ENCODE measurements at regions not wholly inside any gene's neighbourhood (a gene's known extent, or its start where the extent isn't known, plus 50 kb on each side); places are given as distances from the start of the nearest gene placed in this dataset.
"Not testable (repeated sequence)": the region's sequence is repeated elsewhere in the genome, so short reads cannot be mapped to it uniquely, and the experiment has no call there.

DNA sequence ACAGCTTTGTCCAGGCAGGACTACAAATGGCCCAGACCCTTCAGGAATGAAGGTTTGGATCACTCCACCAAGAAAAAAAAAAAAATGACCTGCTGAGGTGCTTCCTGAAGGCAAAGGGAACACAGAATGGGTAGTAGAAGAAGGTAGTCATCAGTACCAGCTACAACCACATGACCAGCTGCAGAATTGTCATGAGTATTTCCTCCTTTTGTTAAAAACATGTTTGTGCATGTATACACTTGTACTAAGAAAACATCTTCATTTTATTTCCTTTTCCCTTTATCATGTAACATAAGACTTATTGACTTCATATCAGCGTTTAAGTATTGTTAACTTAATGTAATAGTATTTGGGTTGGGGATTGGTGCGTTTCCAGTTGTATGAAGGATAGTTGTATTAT lies 631.6 kb downstream of the FBXO15 start:
- not testable (repeated sequence) for DNase-seq

DNA sequence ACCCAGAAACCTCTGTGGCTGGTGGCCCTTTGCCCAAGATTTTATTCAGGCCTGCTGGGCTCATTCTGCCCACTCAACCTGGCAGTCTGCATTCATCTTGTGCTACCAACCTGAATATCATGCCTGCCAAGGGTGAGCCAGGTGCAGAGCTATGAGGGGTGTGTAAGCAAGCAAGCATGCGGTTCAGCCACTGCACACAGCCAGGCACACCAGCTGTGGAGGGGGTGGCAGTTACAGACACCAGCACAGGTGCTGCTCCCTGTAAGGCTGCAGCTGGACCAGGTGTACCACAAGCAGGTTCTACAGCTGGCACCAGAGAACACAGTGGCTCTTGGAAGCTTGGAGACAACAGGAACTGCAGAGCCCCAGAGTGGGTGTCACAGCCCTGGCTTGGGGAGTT lies 633.2 kb downstream of the FBXO15 start:
- DNase-seq = no peak

DNA sequence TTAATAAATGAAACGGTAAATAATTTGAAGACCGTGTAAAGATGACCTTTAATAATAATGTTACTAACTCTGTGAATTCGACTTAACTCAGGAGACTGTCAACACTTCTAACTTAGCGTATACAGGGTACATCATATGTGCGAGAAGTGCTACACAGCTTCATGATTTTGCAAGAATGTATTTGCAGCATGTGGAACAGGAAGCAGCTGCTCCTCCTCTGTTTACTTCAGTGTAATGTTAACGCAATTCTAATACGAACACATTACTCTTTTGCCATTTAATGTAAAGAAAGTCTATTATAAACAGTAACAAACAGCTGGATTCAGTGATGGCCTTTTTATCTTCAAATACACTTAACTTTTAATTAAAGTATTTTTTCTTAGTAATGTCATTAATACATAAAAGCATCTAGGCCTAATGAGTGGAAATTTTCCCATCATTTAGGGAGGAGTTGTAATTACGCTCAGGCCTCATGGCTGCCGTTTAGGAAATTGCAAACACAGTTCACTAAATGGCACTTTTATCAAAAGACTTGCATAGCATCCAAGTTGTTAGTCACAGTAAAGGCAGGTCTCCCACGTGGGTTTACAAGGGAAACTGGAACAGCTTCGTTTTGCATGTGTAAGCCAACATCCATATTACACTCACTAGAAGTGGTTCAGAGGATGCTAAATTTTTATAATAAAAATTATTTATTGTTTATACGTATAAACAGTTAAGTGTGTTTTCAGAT lies 635.7 kb downstream of the FBXO15 start:
- DNase-seq = no peak

DNA sequence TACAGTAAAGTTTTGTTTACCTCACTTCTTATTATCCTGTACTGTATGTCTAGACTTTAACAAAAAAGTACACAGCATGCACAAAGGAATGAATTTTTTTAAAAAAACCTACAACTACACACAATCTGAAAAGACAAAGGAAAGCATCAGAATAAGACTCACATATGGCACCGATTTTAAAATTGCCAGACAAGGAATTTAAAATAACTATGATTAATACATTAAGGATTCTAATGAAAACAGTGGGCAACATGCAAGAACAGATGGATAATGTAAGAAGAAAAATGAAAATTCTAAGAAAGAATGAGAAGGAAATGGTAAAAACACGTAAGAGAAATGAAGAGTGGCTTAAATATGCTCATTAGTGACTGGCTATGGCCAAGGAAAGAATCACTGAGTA lies 638.2 kb downstream of the FBXO15 start:
- DNase-seq = no peak

DNA sequence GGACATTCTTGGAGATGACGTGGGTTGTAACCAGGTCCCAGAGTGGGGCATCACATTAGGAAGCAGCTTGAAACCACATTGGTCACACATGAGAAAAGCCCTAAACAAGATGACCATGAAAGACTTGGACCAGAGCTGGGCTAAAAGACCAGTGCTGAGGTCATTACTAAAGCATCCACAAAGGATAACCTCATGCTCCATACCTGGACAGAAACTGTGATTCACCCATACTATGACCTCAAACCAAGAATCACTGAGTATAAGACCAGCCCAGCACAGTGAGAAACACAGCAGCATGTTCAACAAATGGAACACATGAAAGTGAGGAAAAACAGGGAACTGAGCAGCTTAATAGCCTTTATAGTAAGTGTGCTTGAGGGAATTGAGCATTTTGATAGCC lies 635.5 kb upstream of the NETO1 start:
- DNase-seq = no peak

DNA sequence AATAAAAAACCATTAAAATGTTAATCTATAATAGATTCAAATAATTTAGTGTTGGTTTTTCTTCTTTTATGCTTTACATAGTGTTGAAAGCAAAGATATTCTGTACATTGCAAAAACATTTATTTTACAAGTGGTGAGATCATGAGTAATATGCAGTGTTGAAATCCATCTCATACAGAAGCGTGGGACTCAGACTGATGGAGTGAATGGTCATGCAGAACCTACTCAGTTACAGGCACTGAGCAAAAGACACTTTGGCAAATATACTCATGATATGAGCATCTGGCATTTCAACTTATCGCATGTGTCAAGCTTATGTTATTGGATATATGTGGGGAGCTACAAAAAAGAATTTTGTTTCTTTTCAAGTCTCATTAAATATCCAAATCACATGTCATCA lies 620.2 kb upstream of the NETO1 start:
- DNase-seq = no peak

DNA sequence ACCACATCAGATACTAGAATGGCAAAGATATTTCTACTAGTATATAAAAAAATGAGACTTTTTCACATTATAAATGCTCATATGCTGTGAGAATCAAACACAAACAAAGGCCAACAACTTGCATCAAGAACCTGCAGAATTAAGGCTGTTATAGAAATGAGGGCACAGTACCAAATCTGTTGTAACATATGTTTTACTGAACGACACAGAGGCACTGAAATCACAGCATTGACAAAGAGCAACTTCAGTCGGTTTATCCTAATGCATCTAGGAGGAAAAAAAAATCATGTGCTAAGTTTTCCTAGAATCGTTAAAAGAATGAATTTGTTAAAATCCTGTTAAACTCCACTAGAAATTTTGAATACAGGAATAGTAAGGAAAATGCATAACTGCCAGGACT lies 617.4 kb upstream of the NETO1 start:
- no peak for DNase-seq

DNA sequence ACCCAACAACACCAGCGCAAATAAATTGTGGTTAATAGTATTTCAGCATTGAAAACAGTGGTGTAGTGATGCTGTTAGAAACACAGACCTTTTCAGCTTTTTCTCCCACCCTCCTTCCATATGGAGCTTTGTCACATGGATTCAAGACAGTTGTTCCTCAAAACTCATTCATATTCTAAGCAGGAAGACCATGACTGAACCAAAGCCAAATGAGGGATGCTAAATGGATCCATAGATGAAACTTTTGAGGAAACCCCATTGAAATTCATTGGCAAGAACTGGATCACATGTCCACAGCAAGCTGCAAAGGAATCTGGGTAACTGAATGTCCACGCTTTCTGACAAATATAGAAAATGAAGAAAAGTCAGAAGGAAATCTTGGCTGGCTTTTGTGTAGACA lies 615.1 kb upstream of the NETO1 start:
- no peak for DNase-seq

DNA sequence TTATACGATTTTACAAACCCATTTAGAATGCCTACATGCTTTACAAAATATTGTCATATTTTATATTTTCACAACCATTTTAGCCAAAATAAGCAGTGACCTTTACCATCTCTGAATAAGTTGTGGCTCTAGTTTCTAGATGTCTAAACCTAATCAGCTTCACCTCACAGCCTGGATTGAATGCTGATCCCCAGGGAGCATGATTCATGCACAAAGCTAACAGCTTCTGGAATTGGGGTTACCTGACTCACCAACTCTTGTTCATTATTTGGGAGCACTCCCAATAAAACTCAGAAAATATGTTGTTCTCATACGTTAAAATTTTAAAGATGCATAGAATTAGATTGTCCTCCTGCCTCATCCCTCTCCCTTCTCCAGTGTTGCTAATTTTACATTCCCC lies 611.7 kb upstream of the NETO1 start:
- no peak for DNase-seq

DNA sequence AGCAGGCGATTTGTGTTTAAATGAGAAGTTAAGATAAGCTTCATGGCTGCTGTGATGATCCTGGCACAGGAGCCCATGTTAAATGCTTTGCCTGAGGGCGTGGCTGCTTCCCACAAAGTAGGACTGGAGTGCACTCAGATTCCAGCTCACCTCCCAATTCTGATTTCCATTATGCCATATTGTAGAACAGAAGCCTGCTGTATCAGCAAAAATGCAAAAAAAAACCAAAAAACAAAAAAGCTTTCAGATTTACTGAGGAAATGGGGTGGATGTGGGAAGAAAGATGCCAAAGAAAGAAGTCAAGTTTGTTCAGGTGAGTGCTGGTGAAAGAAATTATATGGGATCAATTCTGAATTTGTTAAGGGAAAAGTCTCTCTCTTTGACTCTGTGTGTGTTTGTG lies 610.4 kb upstream of the NETO1 start:
- no peak for DNase-seq

DNA sequence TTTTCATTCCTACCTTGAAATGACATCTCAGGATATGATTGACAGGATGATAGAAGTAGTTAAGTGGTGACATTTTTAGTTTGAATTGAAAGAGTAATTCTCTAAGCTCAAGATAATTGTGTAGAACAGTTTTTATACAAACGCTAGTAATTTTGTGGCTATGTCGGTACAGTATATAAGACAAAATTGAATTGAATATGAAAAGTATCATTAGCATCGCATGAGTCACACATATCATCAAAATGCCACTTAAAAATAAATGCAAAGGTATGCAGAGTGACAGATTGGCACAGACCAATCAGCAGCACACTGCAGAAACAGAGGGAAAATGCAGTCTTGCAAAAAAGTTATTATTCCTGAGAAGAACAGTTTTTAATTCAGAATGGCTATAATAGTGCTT lies 608.2 kb upstream of the NETO1 start:
- DNase-seq = no peak

DNA sequence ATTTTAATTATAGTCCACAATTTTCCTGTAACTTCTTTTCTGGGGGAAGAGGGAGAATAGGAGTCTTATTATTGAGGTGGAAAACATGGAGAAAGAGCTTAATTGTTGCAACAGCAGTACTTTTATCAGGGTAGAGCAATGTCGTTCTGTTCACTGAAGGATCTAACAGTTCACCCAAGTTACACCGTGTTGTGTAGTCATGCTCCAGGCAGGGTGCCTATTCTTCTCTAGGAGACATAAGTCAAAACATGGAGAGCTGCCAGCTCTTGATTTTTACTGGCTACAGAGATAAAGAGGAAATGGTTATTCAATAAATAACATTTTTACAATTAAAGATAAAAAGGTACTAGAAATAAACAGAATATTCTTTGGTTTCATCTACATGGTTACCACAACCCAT lies 594.3 kb upstream of the NETO1 start:
- DNase-seq = no peak

DNA sequence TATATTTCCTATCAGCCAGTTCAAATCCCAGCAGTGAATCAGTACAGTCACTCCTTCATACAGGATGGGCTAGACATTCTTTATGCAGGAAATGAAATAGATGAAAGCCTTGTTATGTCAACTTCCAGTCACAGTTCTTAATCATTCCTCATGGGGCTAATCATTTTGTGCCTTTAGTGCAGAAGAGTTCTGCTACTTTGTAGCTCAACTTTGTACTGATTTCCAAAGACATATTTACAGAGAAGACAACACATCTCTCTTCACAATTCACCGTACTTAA lies 593.9 kb upstream of the NETO1 start:
- no peak for DNase-seq

DNA sequence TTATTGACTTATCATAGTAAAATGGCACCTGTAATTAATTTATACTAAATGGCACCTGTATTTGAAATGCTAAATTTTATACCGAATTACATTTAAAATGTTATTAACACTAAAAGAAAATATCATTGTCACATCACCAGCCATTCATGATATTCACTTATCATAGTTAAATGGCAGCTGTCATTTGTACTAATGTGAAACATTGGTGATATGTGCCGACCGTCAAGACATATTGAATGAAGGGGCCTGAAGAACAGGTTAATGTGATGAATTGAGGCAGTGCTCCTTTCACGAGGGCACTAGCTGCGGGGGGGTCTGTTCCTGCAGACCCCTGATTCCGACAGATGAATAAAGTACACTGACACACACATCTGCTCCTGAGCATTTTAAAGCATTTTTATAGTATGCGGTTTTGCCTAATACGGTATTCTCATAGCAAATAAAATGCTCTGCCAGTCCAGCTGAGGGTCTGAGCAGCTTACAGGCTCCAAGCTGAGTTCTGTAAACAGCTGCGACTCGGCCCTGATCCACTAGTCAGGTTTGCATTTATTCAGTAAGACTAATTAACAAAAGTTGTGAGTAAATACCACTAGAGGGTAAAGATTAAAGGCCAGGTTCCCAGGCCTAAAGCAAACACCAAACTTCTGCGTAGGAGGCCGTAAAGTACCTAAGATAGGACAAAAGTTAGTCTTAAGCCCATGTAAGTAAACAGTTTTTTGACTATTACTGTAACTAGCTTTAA lies 593.4 kb upstream of the NETO1 start:
- no peak for DNase-seq

DNA sequence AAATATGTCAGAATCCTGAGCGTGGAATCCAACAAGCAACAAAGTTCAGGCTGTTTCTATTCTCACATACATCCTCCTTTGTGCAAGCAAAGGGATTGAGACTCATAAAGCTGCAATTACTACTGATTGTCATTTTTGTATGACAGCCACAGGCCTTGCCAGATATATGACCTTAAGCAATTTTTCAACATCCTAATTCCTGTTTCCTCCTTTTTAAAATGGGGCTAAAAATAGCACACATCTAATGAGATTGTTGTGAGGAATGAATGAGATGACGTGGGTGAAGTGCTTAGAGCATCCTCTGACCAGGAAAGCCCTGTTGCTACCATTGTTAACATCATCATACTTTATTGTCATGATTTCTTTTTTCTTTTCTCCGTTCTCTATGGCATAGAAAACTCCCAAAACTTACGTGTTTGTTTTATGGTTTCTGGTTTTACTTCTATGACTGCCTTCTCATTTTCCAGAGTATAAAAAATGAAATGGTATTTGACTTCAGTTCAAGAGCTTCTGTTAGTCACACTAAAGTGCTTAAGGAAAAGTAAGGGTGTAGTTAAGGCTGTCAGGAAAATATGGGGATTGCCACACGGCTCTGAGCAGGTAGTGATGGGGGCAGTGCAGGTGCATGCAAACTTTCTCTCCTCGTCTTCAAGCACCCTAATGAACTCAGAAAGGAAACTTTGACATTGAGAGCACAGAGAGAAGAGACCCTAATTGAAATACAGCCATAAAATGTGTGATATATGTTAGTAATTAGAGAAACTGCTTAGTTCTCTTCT lies 590.6 kb upstream of the NETO1 start:
- no peak for DNase-seq

DNA sequence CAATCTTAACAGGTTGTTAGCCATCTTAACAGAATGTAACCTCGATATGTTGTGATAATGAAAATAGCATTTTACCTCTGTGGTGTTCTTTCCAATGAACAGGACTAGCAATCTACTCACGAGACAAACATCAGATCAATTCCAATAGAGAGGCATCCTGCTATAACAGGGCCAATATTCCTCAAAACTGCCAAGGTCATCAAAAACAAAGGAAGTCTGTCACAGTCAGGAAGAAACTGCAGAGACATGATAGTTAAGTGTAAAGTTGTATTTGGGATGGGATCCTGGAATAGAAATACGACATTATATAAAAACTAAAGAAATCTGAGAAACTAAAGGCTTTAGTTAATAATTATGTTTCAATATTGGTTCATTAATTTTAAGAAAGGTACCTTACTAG lies 588.9 kb upstream of the NETO1 start:
- DNase-seq = no peak

DNA sequence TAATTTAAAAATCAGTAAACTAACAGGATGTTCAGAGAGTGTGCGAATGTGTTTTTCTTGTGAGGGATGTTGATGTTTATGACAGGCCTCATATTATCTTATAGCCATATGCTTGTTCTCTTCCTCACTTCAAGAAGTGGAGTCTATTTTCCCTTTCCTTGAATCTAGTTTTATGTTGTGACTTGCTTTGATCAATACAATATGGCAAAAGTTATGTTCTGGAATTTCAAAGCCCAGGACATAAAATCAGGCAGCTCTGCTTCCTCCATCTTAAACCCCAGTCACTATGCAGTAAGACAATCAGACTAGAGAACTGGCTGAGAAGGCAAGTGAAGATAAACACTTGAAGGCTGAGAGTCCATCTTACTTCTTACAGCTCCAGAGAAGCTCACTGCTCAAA lies 585.1 kb upstream of the NETO1 start:
- DNase-seq = no peak

DNA sequence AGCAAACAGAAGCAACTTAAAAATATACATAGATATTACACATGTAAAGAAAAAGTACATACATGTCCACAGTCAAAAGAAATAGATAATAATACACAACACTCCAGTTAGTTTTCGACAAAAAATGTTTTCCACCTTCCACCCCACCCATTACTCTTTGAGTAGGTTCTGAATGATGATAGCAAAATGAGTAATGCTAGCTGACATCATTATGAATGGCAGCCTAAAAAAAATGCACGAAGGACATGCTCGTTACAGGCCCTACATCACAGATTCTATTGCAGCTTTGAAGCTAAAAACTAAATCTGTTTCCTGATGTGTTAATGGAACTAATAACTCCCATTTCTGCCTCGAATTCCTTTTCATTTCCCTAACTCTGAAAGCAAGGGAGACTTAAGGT lies 578.7 kb upstream of the NETO1 start:
- DNase-seq = no peak

DNA sequence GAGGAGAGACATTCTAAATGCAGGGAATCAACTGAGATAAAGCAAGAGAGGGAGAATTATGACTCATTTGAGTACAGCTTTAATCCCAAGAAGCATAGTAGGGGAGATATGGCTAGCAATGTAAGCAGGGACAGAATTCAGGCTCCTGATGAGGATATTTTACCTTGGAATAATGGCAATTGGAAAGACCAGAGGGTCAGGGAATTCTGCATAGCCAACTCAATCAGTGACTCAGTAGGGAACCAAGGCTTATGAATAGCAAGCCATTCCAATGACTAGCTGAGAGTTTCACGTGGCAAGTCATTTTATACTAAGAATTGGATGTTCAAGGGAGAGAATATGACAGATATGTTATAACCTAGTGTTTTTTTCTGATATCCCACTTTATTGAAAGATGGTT lies 563.8 kb upstream of the NETO1 start:
- DNase-seq = no peak

DNA sequence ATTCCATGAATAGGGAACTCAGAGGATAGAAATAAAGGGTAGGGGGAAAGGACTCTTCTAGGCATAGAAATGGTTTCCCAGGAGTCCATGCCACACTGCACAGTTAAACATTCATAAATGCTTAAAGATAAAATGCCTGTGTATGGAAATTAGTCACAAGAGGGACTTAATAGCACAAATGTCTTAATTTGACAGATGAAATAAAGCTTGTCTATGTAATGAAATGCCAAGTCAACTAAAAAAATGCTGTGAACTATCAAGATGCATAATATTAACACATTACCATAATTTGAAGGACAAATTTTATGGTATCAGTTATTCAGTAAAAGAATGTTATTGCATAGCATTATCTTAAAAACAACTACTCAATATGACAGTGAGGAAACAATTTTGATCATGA lies 553.2 kb upstream of the NETO1 start:
- DNase-seq = no peak

DNA sequence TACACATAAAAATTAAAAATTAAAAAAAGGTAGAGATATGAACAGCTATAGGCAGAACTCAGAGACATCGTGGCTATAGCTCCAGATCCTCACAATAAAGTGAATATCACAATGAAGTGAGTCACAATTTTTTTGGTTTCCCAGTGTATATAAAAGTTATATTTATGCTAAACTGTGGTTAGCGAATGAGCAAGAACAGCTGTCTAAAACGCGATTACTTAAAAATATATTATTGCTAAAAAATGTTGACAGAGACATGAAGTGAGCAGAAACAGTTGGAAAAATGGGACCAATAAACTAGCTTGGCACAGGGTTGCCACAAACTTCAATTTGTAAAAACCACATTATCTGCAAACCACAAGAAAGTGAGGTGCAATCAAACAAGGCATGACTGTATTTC lies 551.7 kb upstream of the NETO1 start:
- DNase-seq = no peak

DNA sequence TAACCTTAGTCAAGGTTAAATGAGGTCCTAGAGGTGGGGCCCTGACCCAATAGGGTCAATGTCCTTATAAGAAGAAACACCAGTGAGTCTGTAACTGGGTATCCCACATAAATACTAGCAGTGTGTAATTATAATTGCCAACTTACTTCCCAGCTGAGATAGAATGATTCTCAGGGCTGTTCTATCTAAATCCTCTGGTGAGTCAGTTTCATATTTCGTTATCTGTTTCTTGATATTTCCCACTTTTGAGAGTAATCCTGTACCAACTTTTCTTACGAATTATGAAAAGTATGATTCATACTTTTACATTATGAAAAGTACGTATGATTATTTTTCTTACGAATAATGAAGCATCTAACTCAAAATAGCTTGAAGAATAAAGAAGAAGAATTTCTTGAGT lies 546.8 kb upstream of the NETO1 start:
- no peak for DNase-seq

DNA sequence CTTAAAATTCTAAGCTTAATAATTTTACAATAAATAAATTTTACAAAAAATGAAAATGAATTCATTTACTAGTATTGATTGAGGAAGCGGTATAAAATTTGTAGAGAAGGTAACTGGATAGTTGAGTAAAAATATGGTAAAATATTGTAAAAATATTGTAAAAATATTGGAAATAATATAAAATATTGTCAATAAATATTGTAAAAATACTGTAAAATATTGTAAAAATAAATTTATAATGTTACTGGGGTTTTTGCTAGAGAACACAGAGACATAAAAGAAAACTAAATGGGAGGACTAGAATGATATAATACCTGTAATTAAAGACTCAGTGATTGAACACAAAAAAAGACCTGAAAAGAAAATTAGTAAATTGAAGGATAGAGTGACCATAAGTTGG lies 546.3 kb upstream of the NETO1 start:
- DNase-seq = no peak

DNA sequence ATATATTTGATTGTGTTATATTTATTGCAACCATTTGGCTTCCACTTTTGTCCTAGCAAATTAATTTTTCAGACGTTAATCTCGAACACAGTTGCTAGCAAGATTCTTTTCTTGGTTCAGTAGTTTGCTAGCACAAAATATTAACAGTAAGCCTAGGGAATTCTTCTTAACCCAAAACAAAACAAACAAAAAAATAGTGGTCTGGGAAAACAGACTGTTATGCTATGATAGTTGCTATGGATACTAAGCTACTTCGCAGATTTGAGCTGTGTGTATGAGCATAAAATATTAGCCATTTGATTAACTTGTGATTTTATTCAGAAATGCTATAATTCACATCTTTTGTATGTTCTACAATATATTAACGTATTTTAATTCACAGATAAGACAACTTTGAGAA lies 541.5 kb upstream of the NETO1 start:
- no peak for DNase-seq

Measured in right hindlimb (tissue), 1 donor.